ENCODE measurements at regions not wholly inside any gene's neighbourhood (a gene's known extent, or its start where the extent isn't known, plus 50 kb on each side); places are given as distances from the start of the nearest gene placed in this dataset.

DNA sequence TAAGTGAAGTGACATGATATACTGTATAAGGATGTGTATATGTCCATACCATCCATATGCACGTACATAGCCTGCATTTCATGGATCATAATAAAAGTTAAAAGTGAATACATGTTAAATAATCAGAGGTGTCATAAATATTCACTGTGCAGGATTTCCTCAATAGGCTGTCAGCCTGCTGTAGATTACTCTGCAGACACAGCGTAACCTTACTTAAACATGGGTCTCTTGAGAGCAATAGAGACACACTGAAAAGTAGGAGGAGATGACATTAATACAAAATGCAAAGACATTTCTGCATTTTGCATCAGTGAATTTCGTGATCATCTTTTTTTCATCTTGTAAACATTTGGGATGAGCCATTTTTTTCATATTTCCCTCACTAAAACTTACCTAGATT lies 955.2 kb upstream of the DIAPH2 start:
- TF ChIP-seq SIN3A (IDR thresholded peaks at IDR 0.05; ENCODE audit: borderline replicate concordance, insufficient read depth, low read length) (no peak), POLR2AphosphoS5 (IDR thresholded peaks at IDR 0.05; ENCODE audit: low read depth, low read length) (no peak)
